HG03432 (cell line): ENCODE measurements at regions not wholly inside any gene's neighbourhood (a gene's known extent, or its start where the extent isn't known, plus 50 kb on each side); places are given as distances from the start of the nearest gene placed in this dataset.
A peak's percentile ranks its signal among the peaks of the same experiment; 100 is the strongest.
"Not testable (repeated sequence)": the region's sequence is repeated elsewhere in the genome, so short reads cannot be mapped to it uniquely, and the experiment has no call there.

Source experiments
- ATAC-seq: cut with Tn5 transposase; IDR thresholded peaks from one replicate; pipeline ENCODE4 v1.9.1; 2021; ENCODE audit warnings: mild to moderate bottlenecking, moderate library complexity; ENCODE audit not compliant: unreplicated experiment

DNA sequence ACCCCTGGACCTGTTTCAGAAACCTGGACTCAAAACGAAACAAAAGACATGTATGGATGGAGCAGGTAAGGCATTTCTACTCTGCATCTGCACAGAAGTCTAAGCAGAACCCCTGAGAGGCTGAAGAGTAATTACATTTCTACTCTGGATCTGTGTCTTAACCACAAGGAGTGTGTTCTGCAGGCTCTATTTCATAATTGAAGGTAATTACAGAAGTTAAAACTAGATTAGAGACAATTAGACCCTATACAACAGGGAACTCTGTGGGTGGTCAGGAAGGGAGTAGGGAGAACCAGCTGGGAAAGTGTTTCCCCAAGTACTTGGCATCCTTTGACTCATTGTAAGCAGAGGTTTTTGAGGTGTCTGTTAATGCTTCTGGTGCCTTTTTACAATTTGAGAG is 69.8 kb downstream of the IGSF1 start:
- no peak for ATAC-seq

- no peak for ATAC-seq
These were observed 71.1 kb downstream of the IGSF1 start for GRCh38 chrX:131217989-131218388.

- peak; percentile 69 for ATAC-seq
These were observed 72.3 kb downstream of the IGSF1 start for GRCh38 chrX:131216828-131217227.

GRCh38 chrX:131213400-131213799 is 75.7 kb downstream of the IGSF1 start:
- ATAC-seq: no peak

DNA sequence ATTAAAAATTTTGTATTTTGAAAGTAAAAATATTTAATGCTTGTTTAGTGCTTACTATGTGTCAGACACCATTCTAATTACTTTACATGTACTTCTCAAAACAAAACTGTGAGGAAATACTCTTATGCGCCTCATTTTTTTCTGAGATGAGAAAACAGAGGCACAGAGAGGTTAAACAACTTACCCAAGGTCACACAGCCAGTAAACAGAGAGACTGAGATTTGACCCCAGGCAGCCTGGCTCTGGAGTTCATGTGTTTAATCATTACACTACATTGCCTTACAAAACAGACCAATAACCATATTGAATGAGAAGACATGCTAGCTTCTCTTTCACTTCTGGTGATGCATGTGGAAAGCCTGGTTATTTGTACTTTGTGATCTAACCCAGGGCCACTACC is 86.3 kb downstream of the IGSF1 start:
- no peak for ATAC-seq

GRCh38 chrX:131201986-131202385 is 87.1 kb downstream of the IGSF1 start:
- no peak for ATAC-seq

DNA sequence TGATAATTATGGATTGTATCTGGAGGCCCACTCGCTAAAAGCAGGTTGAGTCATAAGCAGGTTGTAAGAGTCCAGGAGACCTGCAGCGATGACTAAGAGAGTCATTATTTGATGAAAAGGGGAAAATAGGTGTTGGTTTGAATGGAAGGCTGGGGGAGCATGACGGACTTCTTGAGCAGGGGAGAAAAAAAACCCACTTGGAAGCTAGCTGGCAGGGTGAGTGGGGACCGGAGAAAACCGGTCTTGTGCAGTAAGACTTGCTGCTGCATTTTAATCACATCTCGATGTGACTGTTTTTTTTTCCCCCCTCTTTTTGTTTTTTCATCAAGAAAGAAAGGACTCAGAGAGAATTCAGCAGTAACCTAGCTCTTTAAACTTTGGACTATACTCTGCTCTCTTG is 90.0 kb downstream of the IGSF1 start:
- ATAC-seq: no peak

DNA sequence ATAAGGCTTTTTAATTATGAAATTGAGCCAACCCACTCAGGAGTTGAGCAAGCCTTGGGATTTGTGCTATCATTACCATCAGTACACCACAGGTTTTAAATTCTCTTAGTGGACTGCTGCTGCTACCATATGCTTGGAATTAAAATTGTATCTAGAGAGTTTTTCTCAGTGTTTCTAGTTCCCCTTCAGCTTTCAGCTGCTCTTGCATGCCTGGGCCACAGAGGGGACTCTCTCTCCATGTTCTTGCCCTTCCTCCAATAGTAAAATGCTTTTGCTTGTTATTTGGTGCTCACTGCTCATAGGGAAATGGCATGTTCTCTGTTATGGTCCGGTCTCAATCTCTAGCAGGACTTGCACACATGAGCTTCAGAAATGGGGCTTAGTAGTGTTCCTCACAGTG is 101.9 kb downstream of the IGSF1 start:
- ATAC-seq: no peak

DNA sequence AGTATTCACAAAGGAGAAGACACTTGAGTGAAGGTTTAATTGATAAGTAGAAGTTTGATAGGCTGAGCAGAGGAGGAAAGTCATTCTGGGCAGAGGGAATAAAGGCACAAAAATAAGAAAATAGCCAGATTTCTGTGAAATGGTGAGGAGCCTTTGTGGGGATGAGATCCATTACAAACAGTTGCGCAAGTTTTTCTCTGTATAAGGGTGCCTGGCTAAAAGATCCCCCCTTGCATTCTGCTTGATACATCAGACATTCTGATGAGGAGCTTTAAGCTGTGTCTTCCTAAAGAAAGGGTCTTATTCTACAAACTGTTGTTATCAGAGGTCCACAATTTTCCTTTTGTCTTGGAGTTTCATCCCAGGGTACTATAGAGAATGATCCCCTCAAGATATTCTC is 112.0 kb downstream of the ARHGAP36 start:
- no peak for ATAC-seq

GRCh38 chrX:131163645-131164044 is 105.5 kb downstream of the ARHGAP36 start:
- not testable (repeated sequence) for ATAC-seq

GRCh38 chrX:131157656-131158055 is 99.5 kb downstream of the ARHGAP36 start:
- ATAC-seq: not testable (repeated sequence)

DNA sequence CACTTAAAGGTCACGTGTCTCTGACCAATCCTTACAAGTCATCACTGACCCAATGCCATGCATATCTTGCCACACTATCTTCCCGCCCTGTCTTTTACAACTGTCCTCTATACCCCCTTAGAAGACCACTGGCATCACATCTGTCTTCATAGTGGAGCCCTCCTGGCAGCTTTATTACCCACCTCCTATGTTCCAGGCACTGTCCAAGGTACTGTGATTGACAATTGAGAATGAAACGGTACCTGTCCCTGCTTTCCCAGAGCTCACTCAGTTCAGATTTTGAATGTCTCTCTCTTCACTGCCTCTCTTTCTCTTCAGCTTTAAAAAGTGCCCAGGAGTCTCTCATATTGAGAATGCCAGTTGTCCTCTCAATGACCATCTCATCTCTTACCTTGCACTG is 88.6 kb downstream of the ARHGAP36 start:
- no peak for ATAC-seq
